ENCODE measurements at regions not wholly inside any gene's neighbourhood (a gene's known extent, or its start where the extent isn't known, plus 50 kb on each side); places are given as distances from the start of the nearest gene placed in this dataset.

- no peaks in the 10 kb centered on the region for H3K36me3 ChIP-seq (ENCODE audit: control insufficient read depth, insufficient read depth, low read length)
- no peak for DNase-seq (ENCODE audit: extremely low read depth, insufficient read length)
- no peak for TF ChIP-seq CTCF (IDR thresholded peaks at IDR 0.05; ENCODE audit: insufficient read depth, low read length, poor library complexity, severe bottlenecking)
- no peak overlapping the region for H3K4me3 ChIP-seq (replicated peaks; ENCODE audit: low read depth, low read length)
- no peaks in the 10 kb centered on the region for H3K27me3 ChIP-seq (replicated peaks; ENCODE audit: control insufficient read depth, insufficient read depth, low read length)
These were observed 522.4 kb downstream of the KCTD12 start for GRCh38 chr13:76363682-76364289.

GRCh38 chr13:76361868-76362267 is 524.3 kb downstream of the KCTD12 start:
- no peak for TF ChIP-seq CTCF (IDR thresholded peaks at IDR 0.05; ENCODE audit: insufficient read depth, low read length, poor library complexity, severe bottlenecking)
- Histone ChIP-seq H3K27me3 (replicated peaks; ENCODE audit: control insufficient read depth, insufficient read depth, low read length) (no peaks in the 10 kb centered on the region), H3K4me3 (replicated peaks; ENCODE audit: low read depth, low read length) (no peak overlapping the region), H3K36me3 (ENCODE audit: control insufficient read depth, insufficient read depth, low read length) (no peaks in the 10 kb centered on the region)
- no peak for DNase-seq (ENCODE audit: extremely low read depth, insufficient read length)

GRCh38 chr13:76351541-76352229 is 534.5 kb downstream of the KCTD12 start:
- Histone ChIP-seq H3K27me3 (replicated peaks; ENCODE audit: control insufficient read depth, insufficient read depth, low read length) (no peaks in the 10 kb centered on the region), H3K4me3 (replicated peaks; ENCODE audit: low read depth, low read length) (no peak overlapping the region), H3K36me3 (ENCODE audit: control insufficient read depth, insufficient read depth, low read length) (no peaks in the 10 kb centered on the region)
- DNase-seq (ENCODE audit: extremely low read depth, insufficient read length) = no peak
- TF ChIP-seq CTCF (IDR thresholded peaks at IDR 0.05; ENCODE audit: insufficient read depth, low read length, poor library complexity, severe bottlenecking) = no peak

- no peaks in the 10 kb centered on the region for H3K27me3 ChIP-seq (replicated peaks; ENCODE audit: control insufficient read depth, insufficient read depth, low read length)
- no peak for DNase-seq (ENCODE audit: extremely low read depth, insufficient read length)
These were observed 535.8 kb downstream of the KCTD12 start for GRCh38 chr13:76350399-76350798.

DNA sequence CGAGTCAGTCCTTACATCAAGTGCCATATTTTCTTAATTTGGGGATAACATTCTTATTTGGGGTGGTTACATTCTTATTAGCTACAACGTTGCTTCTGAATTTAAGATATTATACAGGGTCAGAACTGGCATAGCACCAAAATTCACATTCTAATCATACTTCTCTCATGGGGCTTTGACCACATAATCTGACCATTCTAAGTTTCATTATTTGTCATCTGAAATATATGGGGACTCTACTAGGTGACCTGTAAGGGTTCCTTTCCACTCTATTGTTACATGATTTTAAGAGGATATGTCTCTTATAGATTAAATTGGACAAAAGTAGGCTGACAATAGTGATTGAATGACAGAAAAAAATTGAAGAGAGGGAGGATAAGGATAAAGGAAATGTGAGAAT is 536.5 kb downstream of the KCTD12 start:
- no peak for TF ChIP-seq CTCF (IDR thresholded peaks at IDR 0.05; ENCODE audit: insufficient read depth, low read length, poor library complexity, severe bottlenecking)
- Histone ChIP-seq H3K27me3 (replicated peaks; ENCODE audit: control insufficient read depth, insufficient read depth, low read length) (no peaks in the 10 kb centered on the region), H3K36me3 (ENCODE audit: control insufficient read depth, insufficient read depth, low read length) (no peaks in the 10 kb centered on the region), H3K4me3 (replicated peaks; ENCODE audit: low read depth, low read length) (no peak overlapping the region)
- no peak for DNase-seq (ENCODE audit: extremely low read depth, insufficient read length)

More at GRCh38 chr13:76350399-76350798, 535.8 kb downstream of the KCTD12 start:
- TF ChIP-seq CTCF (IDR thresholded peaks at IDR 0.05; ENCODE audit: insufficient read depth, low read length, poor library complexity, severe bottlenecking) = no peak
- Histone ChIP-seq H3K4me3 (replicated peaks; ENCODE audit: low read depth, low read length) (no peak overlapping the region), H3K36me3 (ENCODE audit: control insufficient read depth, insufficient read depth, low read length) (no peaks in the 10 kb centered on the region)

All from GM06990 (cell line).